ENCODE measurements at regions not wholly inside any gene's neighbourhood (a gene's known extent, or its start where the extent isn't known, plus 50 kb on each side); places are given as distances from the start of the nearest gene placed in this dataset.

- TF ChIP-seq NFRKB (IDR thresholded peaks at IDR 0.05): no peak
- no peak for TF ChIP-seq ELF4 (IDR thresholded peaks at IDR 0.05)
- no peak for TF ChIP-seq FOXK2 (IDR thresholded peaks at IDR 0.05)
- TF ChIP-seq SP1 (IDR thresholded peaks at IDR 0.05): no peak
- TF ChIP-seq FOXM1 (IDR thresholded peaks at IDR 0.05; ENCODE audit: borderline replicate concordance): no peak
- TF ChIP-seq FOXA1 (IDR thresholded peaks at IDR 0.05): no peak
- TF ChIP-seq SUZ12 (IDR thresholded peaks at IDR 0.05): no peak
- no peak for TF ChIP-seq BHLHE40 (IDR thresholded peaks at IDR 0.05; ENCODE audit: borderline replicate concordance)
Measured at GRCh38 chr3:65083240-65083639, 395.4 kb upstream of the ADAMTS9 start.

Data from HEK293T (cell line).